ENCODE measurements at regions not wholly inside any gene's neighbourhood (a gene's known extent, or its start where the extent isn't known, plus 50 kb on each side); places are given as distances from the start of the nearest gene placed in this dataset.

DNA sequence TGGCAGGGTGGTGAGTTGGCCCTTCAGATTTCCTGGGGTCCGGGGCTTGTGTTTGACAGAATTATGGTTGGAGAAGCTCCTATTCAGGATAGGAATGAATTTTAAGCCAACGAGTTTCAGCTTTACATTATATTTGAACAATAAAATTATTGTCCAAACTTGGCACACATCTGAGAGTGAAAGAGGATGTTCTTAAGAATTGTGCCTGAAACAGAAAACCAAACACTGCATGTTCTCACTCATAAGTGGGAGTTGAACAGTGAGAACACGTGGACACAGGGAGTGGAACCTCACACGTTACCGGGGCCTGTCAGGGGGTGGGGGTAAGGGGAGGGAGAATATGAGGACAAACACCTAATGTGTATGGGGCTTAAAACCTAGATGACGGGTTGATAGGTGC lies 111.8 kb upstream of the ACTBL2 start:
- WGBS (ENCODE audit: insufficient coverage), result 100% methylated on average over 1 of the region's 6 CpGs
- Histone ChIP-seq H3K4me1 (ENCODE audit: control extremely low read depth in 1 of 4, control insufficient read depth in 4 of 4, insufficient read depth in 4 of 4, low read length in 3 of 4) (no peaks in the 10 kb centered on the region), H3K4me3 (ENCODE audit: control insufficient read depth in 1 of 7, extremely low read depth in 1 of 7, insufficient read depth in 4 of 7, low read depth in 2 of 7, low read length in 6 of 7) (no peak overlapping the region), H3K27me3 (replicated peaks in 2 of 5; ENCODE audit: control insufficient read depth in 4 of 5, insufficient read depth in 5 of 5, low read length in 4 of 5) (no peaks in the 10 kb centered on the region), H3K27ac (ENCODE audit: insufficient read depth in 1 of 2, low read depth in 1 of 2, low read length in 2 of 2, poor library complexity in 1 of 2, severe bottlenecking in 2 of 2) (no peak overlapping the region), H3K36me3 (ENCODE audit: control insufficient read depth in 4 of 4, insufficient read depth in 4 of 4, low read length in 3 of 4) (no peaks in the 10 kb centered on the region), H3K9me3 (ENCODE audit: control extremely low read depth in 1 of 5, control insufficient read depth in 4 of 5, insufficient read depth in 2 of 5, low read depth in 1 of 5, low read length in 4 of 5) (no peaks in the 10 kb centered on the region)
- DNase-seq, result no peak
- CTCF ChIA-PET, result interaction anchor here (1.0 kb wide), 1 partner anchor 10 kb away, joined by 3 read pairs; no protein-coding TSS in a partner anchor
- POLR2A ChIA-PET, result no interaction called here

DNA sequence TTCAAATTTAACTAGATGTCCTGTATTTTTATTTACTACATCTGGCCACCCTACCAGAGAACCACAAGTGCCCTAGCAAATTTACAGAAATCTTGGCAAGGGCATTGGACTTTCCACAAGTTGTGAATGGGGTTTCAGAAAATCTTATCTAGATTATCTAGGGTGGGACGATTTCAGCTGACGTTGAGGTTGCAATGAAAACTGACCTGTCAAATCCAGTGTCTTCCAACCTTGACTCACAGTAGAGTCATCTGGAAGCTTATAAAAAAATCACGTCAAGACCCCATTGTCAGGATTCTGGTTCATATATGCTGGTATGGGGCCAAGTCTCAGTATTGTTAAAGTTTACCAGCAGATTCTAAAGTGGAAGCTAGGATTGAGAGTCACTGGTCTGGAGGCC lies 109.6 kb upstream of the ACTBL2 start:
- H3K27ac ChIP-seq (ENCODE audit: insufficient read depth in 1 of 2, low read depth in 1 of 2, low read length in 2 of 2, poor library complexity in 1 of 2, severe bottlenecking in 2 of 2), result no peak overlapping the region
- ChIA-PET POLR2A (no interaction called here), CTCF (no interaction called here)
- H3K4me1 ChIP-seq (ENCODE audit: control extremely low read depth in 1 of 4, control insufficient read depth in 4 of 4, insufficient read depth in 4 of 4, low read length in 3 of 4), result no peaks in the 10 kb centered on the region
- no peaks in the 10 kb centered on the region for H3K9me3 ChIP-seq (ENCODE audit: control extremely low read depth in 1 of 5, control insufficient read depth in 4 of 5, insufficient read depth in 2 of 5, low read depth in 1 of 5, low read length in 4 of 5)
- H3K4me3 ChIP-seq (ENCODE audit: control insufficient read depth in 1 of 7, extremely low read depth in 1 of 7, insufficient read depth in 4 of 7, low read depth in 2 of 7, low read length in 6 of 7), result no peak overlapping the region
- H3K27me3 ChIP-seq (replicated peaks in 2 of 5; ENCODE audit: control insufficient read depth in 4 of 5, insufficient read depth in 5 of 5, low read length in 4 of 5), result no peaks in the 10 kb centered on the region
- no peaks in the 10 kb centered on the region for H3K36me3 ChIP-seq (ENCODE audit: control insufficient read depth in 4 of 4, insufficient read depth in 4 of 4, low read length in 3 of 4)
- 100% methylated on average over 3 of the region's 3 CpGs for whole genome bisulfite sequencing (ENCODE audit: insufficient coverage)
- no peak for DNase-seq

DNA sequence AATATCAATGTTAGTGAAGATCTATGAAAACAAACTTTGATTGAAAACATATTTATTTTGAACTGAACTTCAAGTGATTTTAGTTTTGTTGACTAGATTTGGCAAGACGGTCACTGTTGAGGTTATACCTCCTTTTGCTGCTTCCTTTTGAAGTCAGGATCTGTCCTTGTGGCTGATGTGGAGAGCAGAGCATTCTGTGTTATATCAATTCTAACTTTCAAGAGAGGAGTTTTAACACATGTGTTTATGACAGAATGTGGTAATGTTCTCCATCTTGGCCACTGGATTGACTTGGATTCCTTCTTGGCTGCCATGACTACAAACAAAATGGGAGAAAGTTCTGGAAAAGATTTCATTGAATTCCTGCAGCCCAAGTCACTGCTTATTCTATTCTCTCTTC lies 104.0 kb upstream of the ACTBL2 start:
- DNase-seq, result no peak

DNA sequence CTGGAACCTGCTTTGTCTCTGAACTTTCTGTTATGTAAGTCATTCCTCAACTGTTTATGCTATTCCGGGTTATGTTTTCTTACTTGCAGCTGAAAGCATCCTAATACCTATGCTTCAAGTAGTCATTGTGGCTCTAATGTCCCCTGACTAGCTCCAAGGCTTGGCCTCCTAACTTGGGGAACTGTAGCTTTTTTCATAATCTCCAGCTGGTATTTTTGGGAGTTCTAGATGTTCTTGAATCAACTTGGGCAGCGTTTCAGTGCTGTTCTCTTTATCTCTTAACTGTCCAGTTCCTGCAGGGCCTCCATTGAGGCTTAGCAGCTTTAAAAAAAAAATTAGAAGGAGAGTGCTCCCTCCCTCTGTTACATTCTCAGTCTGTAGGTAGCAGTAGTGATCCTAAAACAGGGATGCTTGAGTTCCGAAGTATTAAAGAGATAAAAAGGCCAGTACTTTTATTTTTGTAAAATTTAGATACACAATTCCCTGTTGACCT lies 100.0 kb upstream of the ACTBL2 start:
- Histone ChIP-seq H3K4me1 (ENCODE audit: control extremely low read depth in 1 of 4, control insufficient read depth in 4 of 4, insufficient read depth in 4 of 4, low read length in 3 of 4) (no peaks in the 10 kb centered on the region), H3K27me3 (replicated peaks in 2 of 5; ENCODE audit: control insufficient read depth in 4 of 5, insufficient read depth in 5 of 5, low read length in 4 of 5) (no peaks in the 10 kb centered on the region), H3K36me3 (ENCODE audit: control insufficient read depth in 4 of 4, insufficient read depth in 4 of 4, low read length in 3 of 4) (no peaks in the 10 kb centered on the region), H3K4me3 (ENCODE audit: control insufficient read depth in 1 of 7, extremely low read depth in 1 of 7, insufficient read depth in 4 of 7, low read depth in 2 of 7, low read length in 6 of 7) (no peak overlapping the region), H3K27ac (ENCODE audit: insufficient read depth in 1 of 2, low read depth in 1 of 2, low read length in 2 of 2, poor library complexity in 1 of 2, severe bottlenecking in 2 of 2) (no peak overlapping the region), H3K9me3 (ENCODE audit: control extremely low read depth in 1 of 5, control insufficient read depth in 4 of 5, insufficient read depth in 2 of 5, low read depth in 1 of 5, low read length in 4 of 5) (no peaks in the 10 kb centered on the region)
- no peak for DNase-seq
- ChIA-PET POLR2A (interaction anchor here (0.5 kb wide), 1 partner anchor 1377 kb away, joined by 4 read pairs; no protein-coding TSS in a partner anchor), CTCF (no interaction called here)
- 100% methylated on average over 2 of the region's 3 CpGs for WGBS (ENCODE audit: insufficient coverage)

More for the DNA sequence above, 104.0 kb upstream of the ACTBL2 start:
- Histone ChIP-seq H3K4me1 (ENCODE audit: control extremely low read depth in 1 of 4, control insufficient read depth in 4 of 4, insufficient read depth in 4 of 4, low read length in 3 of 4) (no peaks in the 10 kb centered on the region), H3K27me3 (replicated peaks in 2 of 5; ENCODE audit: control insufficient read depth in 4 of 5, insufficient read depth in 5 of 5, low read length in 4 of 5) (no peaks in the 10 kb centered on the region), H3K27ac (ENCODE audit: insufficient read depth in 1 of 2, low read depth in 1 of 2, low read length in 2 of 2, poor library complexity in 1 of 2, severe bottlenecking in 2 of 2) (no peak overlapping the region), H3K9me3 (ENCODE audit: control extremely low read depth in 1 of 5, control insufficient read depth in 4 of 5, insufficient read depth in 2 of 5, low read depth in 1 of 5, low read length in 4 of 5) (no peaks in the 10 kb centered on the region), H3K36me3 (ENCODE audit: control insufficient read depth in 4 of 4, insufficient read depth in 4 of 4, low read length in 3 of 4) (no peaks in the 10 kb centered on the region), H3K4me3 (ENCODE audit: control insufficient read depth in 1 of 7, extremely low read depth in 1 of 7, insufficient read depth in 4 of 7, low read depth in 2 of 7, low read length in 6 of 7) (no peak overlapping the region)
- WGBS (ENCODE audit: insufficient coverage), result 100% methylated on average over 1 of the region's 1 CpG
- CTCF ChIA-PET, result no interaction called here
- POLR2A ChIA-PET, result no interaction called here

DNA sequence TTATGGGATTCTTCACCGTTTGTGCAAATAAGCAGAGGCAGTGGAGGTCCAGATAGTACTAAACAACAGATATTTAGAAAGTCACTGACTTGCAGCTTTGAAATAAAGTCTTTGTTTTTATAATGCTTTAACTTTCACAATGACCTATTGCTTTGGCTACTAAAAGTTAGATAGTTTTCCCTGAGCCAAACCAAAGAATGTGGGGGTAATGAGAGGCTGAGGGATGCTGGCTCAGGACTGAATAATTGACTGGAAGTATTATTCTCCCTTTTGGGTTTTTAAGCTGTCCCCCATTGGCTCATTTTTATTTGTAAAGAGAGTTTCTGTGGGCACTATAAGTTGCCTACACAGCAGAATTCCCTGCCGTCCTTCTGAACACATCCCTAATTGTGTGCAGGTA lies 99.2 kb upstream of the ACTBL2 start:
- no peak overlapping the region for H3K27ac ChIP-seq (ENCODE audit: insufficient read depth in 1 of 2, low read depth in 1 of 2, low read length in 2 of 2, poor library complexity in 1 of 2, severe bottlenecking in 2 of 2)
- 80% methylated on average over 1 of the region's 2 CpGs for WGBS (ENCODE audit: insufficient coverage)
- no peaks in the 10 kb centered on the region for H3K4me1 ChIP-seq (ENCODE audit: control extremely low read depth in 1 of 4, control insufficient read depth in 4 of 4, insufficient read depth in 4 of 4, low read length in 3 of 4)
- no peaks in the 10 kb centered on the region for H3K27me3 ChIP-seq (replicated peaks in 2 of 5; ENCODE audit: control insufficient read depth in 4 of 5, insufficient read depth in 5 of 5, low read length in 4 of 5)
- DNase-seq, result no peak
- H3K4me3 ChIP-seq (ENCODE audit: control insufficient read depth in 1 of 7, extremely low read depth in 1 of 7, insufficient read depth in 4 of 7, low read depth in 2 of 7, low read length in 6 of 7), result no peak overlapping the region
- POLR2A ChIA-PET, result no interaction called here
- CTCF ChIA-PET, result interaction anchor here (0.9 kb wide), 1 partner anchor 12 kb away, joined by 3 read pairs; no protein-coding TSS in a partner anchor
- H3K36me3 ChIP-seq (ENCODE audit: control insufficient read depth in 4 of 4, insufficient read depth in 4 of 4, low read length in 3 of 4), result no peaks in the 10 kb centered on the region
- H3K9me3 ChIP-seq (ENCODE audit: control extremely low read depth in 1 of 5, control insufficient read depth in 4 of 5, insufficient read depth in 2 of 5, low read depth in 1 of 5, low read length in 4 of 5), result no peaks in the 10 kb centered on the region

DNA sequence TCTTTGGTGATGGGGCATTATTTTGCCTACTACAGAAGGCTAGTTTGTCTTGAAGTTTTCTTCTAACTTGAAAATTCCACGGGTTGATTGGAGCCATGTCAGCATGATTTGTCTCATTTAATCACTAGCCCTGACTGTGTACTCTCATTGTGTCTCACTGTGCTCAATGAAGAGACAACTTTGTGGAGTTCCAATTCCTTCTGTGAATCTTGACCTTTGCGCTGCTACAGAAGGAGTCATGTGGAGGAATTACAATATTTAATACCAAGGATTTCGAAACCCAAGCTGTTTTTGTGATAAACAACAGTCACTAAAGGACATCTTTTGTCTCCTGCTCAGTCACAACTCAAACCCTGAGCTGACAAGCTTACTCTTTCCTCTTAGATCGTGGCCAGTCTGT lies 98.6 kb upstream of the ACTBL2 start:
- peaks cover 0 to 2% (median 0%) of the 10 kb centered on the region in 5 experiments for H3K9me3 ChIP-seq (ENCODE audit: control extremely low read depth in 1 of 5, control insufficient read depth in 4 of 5, insufficient read depth in 2 of 5, low read depth in 1 of 5, low read length in 4 of 5)
- WGBS (ENCODE audit: insufficient coverage), result 100% methylated on average over 2 of the region's 4 CpGs
- ChIA-PET CTCF (interaction anchor here (0.9 kb wide), 1 partner anchor 11 kb away, joined by 3 read pairs; no protein-coding TSS in a partner anchor), POLR2A (no interaction called here)
- no peaks in the 10 kb centered on the region for H3K27me3 ChIP-seq (replicated peaks in 2 of 5; ENCODE audit: control insufficient read depth in 4 of 5, insufficient read depth in 5 of 5, low read length in 4 of 5)
- H3K4me3 ChIP-seq (ENCODE audit: control insufficient read depth in 1 of 7, extremely low read depth in 1 of 7, insufficient read depth in 4 of 7, low read depth in 2 of 7, low read length in 6 of 7), result no peak overlapping the region
- no peak overlapping the region for H3K27ac ChIP-seq (ENCODE audit: insufficient read depth in 1 of 2, low read depth in 1 of 2, low read length in 2 of 2, poor library complexity in 1 of 2, severe bottlenecking in 2 of 2)
- H3K4me1 ChIP-seq (ENCODE audit: control extremely low read depth in 1 of 4, control insufficient read depth in 4 of 4, insufficient read depth in 4 of 4, low read length in 3 of 4), result no peaks in the 10 kb centered on the region
- no peak for DNase-seq
- no peaks in the 10 kb centered on the region for H3K36me3 ChIP-seq (ENCODE audit: control insufficient read depth in 4 of 4, insufficient read depth in 4 of 4, low read length in 3 of 4)

DNA sequence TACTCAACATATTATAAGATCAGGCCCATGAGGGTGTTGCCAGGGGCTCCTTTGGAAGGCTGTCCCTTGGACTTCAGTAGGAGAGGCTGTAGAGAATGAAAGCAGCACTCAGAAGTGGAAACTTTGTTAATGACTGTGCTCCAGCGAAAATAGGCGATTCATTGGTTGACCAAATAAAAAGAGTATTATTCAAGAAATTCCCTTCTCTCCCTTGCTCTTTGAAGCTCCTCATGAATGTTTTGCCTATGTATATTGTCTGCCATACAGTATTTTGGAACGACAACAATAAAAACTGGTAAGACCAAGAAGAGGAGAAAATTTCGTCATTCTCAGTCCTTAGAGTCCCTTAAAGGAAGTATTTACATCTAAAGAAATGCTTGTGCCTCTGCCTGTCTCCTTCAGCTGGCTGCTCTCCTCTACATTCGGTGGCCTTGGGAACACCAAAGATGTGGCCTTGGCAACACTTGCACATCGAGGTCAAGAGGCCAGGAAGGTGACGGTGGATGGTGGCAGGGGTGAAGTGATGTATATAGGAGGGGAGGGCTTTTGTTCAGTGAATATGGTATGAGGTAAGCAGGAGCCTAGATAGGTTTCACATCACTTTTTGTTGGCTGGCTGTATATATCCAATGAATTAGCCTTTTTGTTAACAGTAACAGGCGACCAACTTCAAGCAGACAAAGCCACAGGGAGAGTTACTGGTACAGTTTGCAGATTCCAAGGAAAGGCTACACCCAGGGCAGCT lies 95.0 kb upstream of the ACTBL2 start:
- POLR2A ChIA-PET, result no interaction called here
- peaks cover 0 to 4% (median 0%) of the 10 kb centered on the region in 5 experiments for H3K9me3 ChIP-seq (ENCODE audit: control extremely low read depth in 1 of 5, control insufficient read depth in 4 of 5, insufficient read depth in 2 of 5, low read depth in 1 of 5, low read length in 4 of 5)
- CTCF ChIA-PET, result interaction anchor here (0.5 kb wide), 1 partner anchor 1485 kb away, joined by 4 read pairs; no protein-coding TSS in a partner anchor
- H3K27ac ChIP-seq (ENCODE audit: insufficient read depth in 1 of 2, low read depth in 1 of 2, low read length in 2 of 2, poor library complexity in 1 of 2, severe bottlenecking in 2 of 2), result no peak overlapping the region
- no peaks in the 10 kb centered on the region for H3K27me3 ChIP-seq (replicated peaks in 2 of 5; ENCODE audit: control insufficient read depth in 4 of 5, insufficient read depth in 5 of 5, low read length in 4 of 5)
- no peak overlapping the region for H3K4me3 ChIP-seq (ENCODE audit: control insufficient read depth in 1 of 7, extremely low read depth in 1 of 7, insufficient read depth in 4 of 7, low read depth in 2 of 7, low read length in 6 of 7)
- 91% methylated on average over 6 of the region's 8 CpGs for WGBS (ENCODE audit: insufficient coverage)
- no peaks in the 10 kb centered on the region for H3K4me1 ChIP-seq (ENCODE audit: control extremely low read depth in 1 of 4, control insufficient read depth in 4 of 4, insufficient read depth in 4 of 4, low read length in 3 of 4)
- DNase-seq, result no peak
- H3K36me3 ChIP-seq (ENCODE audit: control insufficient read depth in 4 of 4, insufficient read depth in 4 of 4, low read length in 3 of 4), result no peaks in the 10 kb centered on the region

Data from common myeloid progenitor, CD34-positive (primary cell).